Muscle of arm (tissue), 1 donor: ENCODE measurements at regions not wholly inside any gene's neighbourhood (a gene's known extent, or its start where the extent isn't known, plus 50 kb on each side); places are given as distances from the start of the nearest gene placed in this dataset.
A peak's percentile ranks its signal among the peaks of the same experiment; 100 is the strongest.
"Not testable (repeated sequence)": the region's sequence is repeated elsewhere in the genome, so short reads cannot be mapped to it uniquely, and the experiment has no call there.

Experiments used
- DNase-seq: peaks from one replicate; pipeline ENCODE4 v3.0.0-alpha.2; 2013

DNA sequence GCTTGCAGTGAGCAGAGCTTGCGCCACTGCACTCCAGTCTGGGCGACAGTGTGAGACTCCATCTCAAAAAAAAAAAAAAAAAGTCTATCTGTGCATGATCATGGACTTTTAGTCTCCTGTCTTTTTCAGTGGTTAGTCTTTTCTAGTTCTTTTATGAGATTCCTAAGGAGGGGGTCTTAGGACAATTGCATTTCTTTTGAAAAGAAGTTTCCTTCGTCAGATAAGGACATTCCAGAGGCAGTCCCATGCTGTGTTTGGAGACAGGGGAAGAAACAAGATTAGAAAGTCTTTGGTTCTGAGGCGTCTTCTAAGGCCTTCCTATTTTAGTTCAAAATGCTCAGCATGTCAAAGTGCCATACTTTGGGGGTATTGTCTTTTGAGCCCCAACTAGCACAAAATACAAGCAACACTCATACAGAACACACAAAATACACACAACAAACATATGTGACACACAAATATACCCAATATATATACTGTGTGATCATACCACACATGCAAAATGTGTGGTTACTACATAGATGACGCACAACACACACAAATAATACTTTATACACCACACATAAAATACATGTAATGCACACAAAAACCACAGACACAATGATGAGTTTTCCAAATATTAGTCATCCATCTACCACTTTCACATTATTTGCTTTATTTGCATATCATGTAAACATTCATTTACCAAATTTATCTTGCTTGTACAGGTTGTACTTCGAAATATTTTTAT, 394.5 kb downstream of the SPATA31D1 start:
- no peak for DNase-seq

DNA sequence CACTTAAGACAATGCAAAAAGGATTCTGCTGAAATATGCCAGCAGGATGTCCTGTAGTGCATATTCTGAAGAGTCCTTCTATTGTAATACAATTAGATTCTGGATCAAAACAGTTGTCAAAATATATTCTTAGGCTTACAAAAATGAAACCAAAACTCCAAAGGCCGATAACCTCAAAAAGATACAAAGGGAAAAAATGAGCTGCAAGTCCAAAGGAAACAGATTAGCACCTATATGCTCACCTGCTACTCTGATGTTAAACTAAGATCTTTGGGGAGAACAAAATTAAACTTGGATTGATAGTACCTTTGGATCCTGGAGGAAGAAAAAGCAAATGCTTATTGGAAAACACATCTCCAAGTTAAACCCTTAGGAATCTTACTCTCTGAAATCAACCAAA, 397.1 kb downstream of the SPATA31D1 start:
- no peak for DNase-seq

DNA sequence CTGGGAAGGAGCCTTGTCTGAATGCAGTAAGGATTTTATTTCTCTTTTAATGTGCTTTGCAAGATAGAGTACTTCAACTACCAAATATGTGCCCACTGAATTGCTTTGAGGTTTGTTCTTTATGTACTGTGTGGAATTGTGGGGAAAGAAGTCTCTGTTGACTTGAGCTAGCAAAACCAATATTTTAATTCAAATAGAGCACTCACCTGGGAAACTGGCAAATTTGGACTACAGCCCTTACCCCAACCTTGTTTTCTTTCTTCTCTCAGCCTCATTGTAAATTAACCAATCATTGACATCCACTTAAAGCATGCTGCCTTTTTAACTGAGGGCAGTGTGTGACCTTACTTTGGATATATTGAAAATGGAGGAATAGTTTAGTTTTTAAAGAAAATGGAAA, 409.0 kb downstream of the SPATA31D1 start:
- no peak for DNase-seq

DNA sequence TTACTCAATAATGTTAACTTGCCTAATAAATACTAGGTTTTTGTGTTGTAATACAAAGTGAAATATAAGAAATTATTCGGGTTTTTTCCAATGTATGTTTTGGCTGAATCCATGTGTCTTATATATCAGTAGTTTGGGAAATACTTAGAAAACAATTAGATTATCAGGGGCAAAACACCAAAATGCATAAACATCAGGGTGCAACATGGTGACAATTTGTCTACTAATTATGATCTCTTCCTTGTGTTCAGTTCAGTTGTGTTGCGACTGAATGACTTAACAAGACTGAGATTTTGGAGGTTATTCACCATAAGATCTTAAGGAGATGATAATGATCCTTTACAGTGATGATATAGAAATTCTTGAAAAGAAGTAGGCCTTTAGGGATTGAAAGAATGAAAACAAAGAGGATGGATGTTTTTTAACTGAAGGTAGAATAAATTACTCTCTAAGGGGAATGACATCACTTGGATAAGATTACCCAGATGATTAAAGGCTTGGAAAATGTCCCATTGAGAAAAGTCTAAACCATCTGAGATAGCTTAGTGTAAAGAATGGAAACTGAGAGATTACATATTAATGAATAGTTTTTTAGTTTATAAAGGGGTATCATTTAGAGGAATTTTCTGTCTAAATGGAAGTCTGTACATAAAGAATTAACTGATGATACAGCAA, 415.8 kb downstream of the SPATA31D1 start:
- no peak for DNase-seq

DNA sequence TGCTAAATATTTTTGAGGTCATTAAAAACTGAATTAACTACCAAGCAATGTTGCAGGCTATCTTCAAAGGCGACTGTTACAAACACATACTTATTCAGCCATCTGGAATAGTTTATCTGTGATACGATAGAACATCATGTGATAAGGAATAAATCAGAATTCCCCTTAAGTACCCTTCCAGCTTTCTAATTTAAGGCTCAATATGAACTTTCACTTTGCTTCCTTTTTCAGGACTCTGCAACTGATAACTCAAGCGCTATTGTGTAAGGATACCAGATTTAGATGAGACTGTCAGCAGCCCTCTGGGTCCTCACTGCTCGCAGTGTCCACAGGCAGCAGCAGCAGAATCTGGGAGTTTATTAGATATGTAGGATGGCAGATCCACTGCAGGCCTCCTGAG, 416.3 kb downstream of the SPATA31D1 start:
- DNase-seq, result no peak

DNA sequence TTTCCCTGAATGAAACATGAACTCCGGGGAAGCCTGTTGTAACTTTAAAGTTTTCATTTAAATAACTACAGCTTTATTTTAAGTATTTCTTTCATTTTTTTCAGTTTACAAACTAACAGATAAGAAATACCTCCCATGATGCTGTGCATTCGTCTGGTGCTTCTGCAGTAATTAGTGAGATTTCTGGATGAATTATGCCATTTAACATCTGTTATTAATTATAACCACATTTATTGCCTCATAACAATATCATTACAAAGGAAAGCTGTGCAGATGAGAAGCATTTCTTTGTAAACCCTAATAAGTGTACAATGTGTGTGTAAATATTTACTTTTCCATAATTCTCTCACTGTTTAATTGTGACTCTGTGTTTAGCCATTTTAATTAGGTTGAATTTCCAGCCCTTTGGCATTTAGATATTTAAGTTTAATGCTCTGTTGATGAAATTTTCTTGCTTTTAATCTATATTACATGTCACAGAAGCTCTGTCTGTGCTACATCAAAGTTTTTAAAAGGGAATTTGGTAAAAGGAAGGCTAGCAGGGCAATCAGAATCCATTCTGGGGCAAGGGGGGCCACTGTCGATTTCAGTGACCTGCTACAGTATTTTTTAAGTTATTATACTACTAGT, 418.0 kb downstream of the SPATA31D1 start:
- DNase-seq, result no peak

DNA sequence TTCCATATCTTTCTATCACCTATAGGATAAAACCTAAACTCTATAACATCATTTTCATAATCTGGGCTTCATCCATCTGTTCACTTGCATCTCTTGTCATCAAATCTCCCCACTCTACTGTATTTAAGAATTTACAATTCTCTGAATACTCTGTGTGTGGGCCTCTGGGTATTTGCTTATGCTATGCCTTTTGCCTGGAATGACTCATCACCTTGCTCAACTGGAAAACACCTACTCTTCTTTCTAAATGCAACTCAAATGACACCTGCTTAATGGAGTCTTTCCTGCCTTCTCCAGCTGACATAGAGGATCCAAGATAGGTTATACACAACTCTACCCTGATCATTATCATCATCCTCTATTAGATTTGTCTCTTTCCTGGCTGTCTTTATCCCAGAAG, 421.7 kb downstream of the SPATA31D1 start:
- DNase-seq, result no peak

DNA sequence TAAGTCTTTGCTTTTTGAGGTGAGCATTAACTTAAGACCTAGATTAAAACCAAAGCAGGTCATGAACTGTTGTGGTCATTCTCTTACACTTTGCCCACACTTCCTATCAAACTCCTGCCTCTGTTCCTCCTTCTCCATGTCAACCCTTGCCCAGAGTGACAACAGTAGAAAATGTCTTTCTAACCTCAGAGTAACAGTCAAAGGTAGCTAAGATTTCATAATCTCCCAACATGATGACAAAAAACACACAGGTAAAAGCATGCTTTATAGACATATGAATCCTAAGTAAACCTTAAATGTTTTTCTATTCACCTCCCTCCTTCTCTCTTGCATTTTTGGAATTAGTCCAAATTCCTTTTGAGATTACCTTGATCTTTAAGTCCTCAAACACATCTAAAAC, 422.3 kb downstream of the SPATA31D1 start:
- DNase-seq, result no peak

DNA sequence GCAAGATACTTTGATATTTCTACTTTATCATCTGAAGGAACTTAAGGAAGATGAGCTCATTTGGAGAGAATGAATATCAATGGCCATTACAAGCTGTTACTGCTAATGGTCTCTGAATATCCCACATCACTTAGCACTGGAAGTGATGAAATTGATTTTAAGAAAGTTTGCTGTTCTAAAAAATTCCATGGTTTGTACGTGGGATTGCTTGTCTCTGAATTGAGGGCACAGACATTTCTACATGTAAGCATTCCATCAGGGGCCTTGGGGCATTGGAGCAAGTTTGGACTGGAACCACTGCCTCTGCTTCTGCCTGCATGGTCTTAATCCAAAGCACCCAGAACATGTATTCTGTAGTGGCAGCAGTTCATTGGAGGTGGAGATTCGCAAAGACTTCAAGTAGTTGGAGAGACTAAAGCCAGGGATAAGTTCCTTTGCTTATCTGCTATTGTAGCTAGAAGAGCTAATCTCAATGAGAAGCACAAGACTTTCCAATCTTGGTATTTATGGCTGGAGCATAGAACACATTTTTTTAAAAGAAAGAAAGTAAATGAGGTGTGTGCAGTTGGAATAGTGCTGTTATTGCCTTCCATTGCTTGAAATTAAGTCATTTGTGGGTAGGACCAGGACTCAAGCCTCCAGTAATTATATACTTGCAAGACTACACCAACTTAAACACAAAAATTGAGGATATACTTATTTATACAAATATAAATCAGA, 424.2 kb downstream of the SPATA31D1 start:
- no peak for DNase-seq

DNA sequence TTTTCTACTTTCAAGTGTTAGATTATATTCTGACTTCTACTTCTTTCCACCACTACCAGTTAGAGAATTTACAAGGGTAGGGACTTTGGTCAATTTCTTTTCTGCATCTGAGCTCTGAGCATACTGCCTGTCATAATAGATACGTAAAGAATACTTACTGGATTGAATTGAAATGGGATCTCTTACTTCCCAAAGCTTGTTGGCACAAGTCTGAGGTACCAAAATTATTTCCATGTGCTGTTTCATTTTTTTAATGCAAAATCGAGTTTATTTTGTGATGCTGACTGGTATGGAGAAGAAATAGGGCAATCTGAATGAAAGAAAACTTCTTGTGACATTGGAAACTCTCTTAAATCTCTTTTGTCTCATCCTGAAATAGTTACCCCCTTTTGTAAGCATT, 428.9 kb downstream of the SPATA31D1 start:
- DNase-seq, result no peak

DNA sequence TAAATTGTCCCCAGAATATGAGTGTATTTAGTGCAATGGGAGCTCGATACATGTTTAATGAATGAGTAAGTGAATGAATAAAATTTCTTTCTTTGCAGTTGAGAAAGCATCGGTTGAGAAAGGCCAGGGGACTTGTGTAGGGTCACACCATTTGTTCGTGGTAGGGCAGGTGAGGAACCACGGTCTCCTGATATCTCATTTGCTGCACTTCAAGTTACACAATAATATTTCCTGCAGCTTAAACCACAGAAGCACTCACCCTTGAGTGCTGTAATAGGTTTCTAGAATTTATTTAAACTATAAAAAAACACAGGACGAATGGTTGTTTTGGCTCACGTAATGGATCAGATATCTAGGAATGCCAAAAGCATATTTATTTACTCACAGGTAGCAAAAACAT, 429.8 kb downstream of the SPATA31D1 start:
- DNase-seq, result no peak

DNA sequence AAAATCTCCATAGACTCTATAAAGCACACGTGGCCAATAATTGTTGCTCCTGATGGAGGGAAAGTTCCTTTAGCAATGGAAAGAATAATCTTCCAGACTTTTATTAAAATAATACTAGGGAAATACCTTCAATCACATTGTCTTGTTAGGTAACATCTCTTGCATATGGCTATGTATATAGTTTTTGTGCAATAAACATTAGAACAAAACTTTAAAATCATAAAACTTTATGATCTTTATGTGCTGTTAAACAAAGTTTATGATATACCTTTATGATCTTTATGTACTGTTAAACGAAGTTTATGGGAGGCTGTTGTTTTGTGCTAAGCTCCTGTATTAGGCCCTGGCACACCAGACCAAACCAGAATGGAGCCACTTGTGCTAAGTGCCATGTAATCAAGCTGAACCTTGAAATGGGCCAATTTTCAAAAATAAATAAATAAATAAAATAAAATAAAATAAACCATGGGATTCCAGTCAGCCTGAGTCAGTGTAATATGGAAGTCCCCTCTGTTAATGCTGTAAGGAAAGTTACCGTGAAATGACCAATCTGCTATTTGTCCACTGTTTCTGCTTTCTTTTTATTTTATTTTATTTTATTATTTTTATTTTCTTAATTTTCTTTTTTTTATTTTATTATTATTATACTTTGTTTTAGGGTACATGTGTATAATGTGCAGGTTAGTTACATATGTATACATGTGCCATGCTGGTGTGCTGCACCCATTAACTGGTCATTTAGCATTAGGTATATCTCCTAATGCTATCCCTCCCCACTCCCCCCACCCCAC, 431.3 kb downstream of the SPATA31D1 start:
- DNase-seq, result no peak

DNA sequence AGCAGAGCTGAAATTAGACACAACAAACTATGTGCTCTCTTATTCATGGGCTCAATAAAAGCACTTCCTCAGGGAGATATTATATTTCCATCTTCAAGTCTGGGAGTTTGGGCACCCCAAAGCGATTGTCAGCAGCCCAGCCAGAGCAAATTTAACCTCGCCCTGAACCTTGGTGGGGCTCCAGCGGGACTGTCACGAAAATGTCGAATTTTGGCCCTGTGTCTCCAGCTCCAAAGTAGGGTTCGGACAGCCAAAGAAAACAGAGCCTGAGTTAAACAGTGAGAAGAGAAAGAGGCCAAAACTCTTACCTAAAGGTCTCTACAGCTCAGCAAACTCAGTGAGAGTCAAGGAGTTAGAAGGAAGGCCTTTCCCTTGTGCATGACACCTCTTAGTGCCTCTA, 432.9 kb downstream of the SPATA31D1 start:
- peak; percentile 33 for DNase-seq

DNA sequence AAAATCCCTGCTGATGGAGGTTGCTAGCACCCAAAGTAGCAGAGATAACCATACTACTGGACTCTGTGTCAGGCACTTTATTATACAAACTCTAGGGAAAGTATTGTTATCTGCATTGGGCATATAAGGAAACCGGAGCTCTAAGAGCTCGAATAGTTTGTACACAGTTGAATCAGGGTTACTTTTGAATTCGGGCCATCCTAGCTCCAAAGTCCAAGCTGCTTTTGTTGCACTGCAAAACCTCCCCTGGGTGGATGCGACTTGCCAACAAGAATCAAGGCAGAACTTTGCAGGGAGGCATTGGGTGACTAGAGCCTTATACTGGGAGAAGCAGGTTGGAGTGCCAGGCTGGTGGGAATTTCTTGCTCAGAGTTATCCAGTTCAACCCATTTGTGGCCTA, 435.1 kb downstream of the SPATA31D1 start:
- no peak for DNase-seq

DNA sequence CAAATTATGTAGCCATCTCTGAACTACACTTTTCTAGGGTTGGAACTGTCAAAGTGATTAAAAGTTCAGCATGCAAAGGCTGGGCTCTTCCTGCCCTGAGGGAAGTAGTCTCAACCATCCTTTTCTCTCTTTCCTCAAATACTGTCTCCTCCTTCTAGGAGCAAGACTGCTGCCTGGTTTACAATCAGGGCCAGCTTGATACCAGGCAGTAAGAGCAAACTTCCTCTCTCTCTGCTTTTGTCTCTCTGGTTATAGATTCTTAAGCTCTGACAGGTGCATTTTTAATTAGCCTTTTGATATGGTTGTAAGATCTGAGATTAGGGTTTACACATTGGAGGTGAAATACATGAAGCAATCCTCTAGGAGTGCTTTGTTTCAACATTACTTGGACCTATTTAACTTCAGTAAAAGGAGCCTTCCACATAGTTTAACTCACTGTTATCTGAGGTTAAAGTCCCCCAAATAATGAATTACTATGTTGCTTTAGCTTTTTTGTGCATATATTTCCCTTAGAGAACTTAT, 436.1 kb downstream of the SPATA31D1 start:
- DNase-seq, result no peak

DNA sequence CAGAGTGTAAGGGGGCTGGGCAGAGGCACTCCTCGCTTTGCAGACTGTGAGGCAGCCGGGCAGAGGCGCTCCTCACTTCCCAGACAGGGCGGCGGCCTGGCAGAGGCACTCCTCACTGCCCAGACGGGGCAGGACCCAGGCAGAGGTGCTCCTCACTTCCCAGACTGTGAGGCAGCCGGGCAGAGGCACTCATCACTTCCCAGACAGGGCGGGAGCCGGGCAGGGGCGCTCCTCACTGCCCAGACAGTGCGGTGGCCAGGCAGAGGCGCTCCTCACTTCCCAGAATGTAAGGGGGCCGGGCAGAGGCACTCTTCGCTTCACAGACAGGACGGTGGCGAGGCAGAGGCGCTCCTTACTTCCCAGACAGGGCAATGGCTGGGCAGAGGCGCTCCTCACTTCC, 442.5 kb downstream of the SPATA31D1 start:
- no peak for DNase-seq

DNA sequence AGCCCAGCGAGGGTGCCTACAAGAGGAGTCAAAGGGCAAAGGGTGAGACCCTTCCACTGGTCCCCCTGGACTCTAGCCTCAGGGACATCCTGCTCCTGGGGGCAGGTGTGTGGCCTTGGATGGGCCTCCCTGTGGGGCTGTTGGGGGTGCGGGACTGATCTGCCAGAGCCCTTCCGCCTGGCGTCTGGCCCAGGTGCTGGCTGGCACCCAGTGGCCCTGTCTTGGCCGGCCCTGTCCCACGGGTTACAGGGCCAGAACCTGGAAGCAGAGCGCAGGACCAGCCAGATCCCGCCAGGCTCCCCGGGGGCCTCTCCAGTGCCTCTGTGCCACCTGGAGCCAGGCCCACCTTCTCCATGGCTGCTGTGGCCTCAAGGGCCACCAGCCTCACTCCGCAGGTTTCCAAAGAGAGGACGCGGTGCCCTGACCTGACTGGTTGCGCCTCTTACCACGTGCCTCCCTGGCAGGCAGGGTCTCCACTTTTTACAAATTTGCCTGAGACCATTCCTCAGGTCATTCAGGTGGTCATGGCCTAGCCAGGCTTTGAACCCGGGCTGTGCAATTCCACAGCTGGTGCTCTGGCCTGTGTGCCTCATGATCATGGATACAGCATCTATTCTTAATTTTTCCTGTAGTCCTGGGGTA, 444.8 kb downstream of the SPATA31D1 start:
- DNase-seq, result not testable (repeated sequence)

DNA sequence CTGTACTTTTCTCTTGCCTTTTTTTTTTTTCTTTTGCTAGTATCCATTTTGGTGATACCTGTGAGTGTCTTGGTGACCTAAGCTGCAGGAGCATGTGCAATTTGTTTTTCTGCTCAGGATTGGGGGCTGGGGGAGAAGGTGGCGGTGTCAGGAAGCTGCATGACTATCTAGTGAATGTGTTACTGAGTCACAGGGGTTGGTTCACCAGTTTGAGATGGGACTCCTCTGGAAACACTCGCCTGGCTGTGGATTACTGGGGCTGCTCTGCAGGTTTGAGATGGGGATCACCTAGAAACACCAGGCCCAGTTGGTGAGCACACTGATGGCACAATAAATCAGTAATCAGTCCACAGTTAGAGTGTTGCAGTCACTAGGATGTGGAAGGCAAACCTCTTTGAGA, 447.9 kb downstream of the SPATA31D1 start:
- DNase-seq, result no peak

DNA sequence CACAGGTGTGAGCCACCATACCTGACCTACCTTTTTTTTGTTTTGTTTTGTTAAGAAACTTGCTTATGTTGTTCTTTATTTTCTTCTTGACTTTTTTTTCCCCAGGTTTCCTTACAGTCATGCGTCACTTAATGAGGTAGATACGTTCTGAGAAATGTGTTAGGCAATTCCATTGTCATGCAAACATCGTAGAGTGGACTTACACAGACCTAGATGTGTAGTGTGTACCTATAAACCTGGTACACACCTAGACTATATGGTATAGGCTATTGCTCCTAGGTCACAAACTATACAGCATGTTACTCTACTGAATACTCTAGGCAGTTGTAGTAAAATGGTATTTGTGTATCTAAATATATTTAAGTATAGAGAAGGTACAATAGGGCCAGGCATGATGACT, 448.6 kb downstream of the SPATA31D1 start:
- DNase-seq, result not testable (repeated sequence)

DNA sequence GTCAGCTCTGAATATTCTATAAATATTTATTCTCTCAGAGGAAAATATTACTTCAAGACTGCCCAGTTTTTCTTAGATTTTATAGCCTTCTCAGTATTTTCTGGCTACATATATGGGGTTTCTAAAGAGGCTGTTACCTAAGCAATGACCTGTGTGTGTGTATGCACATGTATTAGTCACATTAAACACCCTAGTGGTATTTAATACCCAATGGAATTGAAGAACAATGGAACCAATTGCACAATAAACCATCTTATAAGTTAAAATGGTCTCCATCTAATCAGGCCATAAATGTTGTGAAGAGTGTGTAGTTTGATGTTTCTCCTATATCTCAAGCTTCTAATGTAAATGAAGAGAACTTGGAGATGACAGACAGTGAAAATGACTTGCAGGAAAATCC, 450.0 kb downstream of the SPATA31D1 start:
- no peak for DNase-seq

DNA sequence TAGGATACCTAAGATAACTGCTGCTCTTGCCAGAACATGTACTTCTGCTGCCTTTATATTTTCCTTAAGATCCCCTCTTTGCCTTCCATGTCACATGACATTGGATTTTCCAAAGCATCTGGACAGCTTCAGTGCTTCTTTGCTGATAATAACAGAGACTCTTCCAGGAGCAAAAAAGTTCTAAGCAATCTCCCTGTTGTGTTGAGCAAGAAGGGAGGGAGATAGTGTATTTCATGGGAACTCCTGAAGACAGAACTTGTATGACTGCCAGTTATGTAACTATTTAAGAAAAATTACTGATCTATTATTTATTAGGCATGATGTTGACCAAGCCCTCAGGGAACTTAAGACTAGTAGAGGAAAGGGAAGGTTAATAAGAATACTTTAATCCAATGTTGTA, 454.7 kb downstream of the SPATA31D1 start:
- DNase-seq, result no peak
